Glutamatergic neuron (in vitro differentiated cells): ENCODE measurements at regions not wholly inside any gene's neighbourhood (a gene's known extent, or its start where the extent isn't known, plus 50 kb on each side); places are given as distances from the start of the nearest gene placed in this dataset.

Experiments used
- DNase-seq: peaks from one replicate; pipeline ENCODE4 v3.0.0; 2022
- H3K27ac Mint-ChIP-seq: one replicate; pipeline ENCODE4 v1.8.0; 2020; ENCODE audit warnings: mild to moderate bottlenecking, mixed read lengths, inconsistent platforms; ENCODE audit not compliant: unreplicated experiment
- H3K27me3 Mint-ChIP-seq: one replicate; pipeline ENCODE4 v1.8.0; 2020; ENCODE audit warnings: mild to moderate bottlenecking, moderate library complexity, mixed read lengths, inconsistent platforms; ENCODE audit not compliant: unreplicated experiment
- H3K36me3 Mint-ChIP-seq: one replicate; pipeline ENCODE4 v1.8.0; 2020; ENCODE audit warnings: mild to moderate bottlenecking, mixed read lengths, inconsistent platforms; ENCODE audit not compliant: unreplicated experiment
- H3K4me1 Mint-ChIP-seq: one replicate; pipeline ENCODE4 v1.8.0; 2020; ENCODE audit warnings: mild to moderate bottlenecking, low read depth, mixed read lengths, inconsistent platforms; ENCODE audit not compliant: unreplicated experiment
- H3K4me3 Mint-ChIP-seq: one replicate; pipeline ENCODE4 v1.8.0; 2020; ENCODE audit warnings: mild to moderate bottlenecking, mixed read lengths, inconsistent platforms; ENCODE audit not compliant: unreplicated experiment
- H3K9me3 Mint-ChIP-seq: one replicate; pipeline ENCODE4 v1.8.0; 2020; ENCODE audit warnings: mild to moderate bottlenecking, moderate library complexity, mixed read lengths, inconsistent platforms; ENCODE audit not compliant: unreplicated experiment
- CTCF ChIP-seq: fragments of 200-600 bp; sonication (generic); IDR thresholded peaks from one replicate; pipeline ENCODE4 v1.5.0; 2021; ENCODE audit not compliant: partially characterized antibody, unreplicated experiment

- H3K4me3 Mint-ChIP-seq: no peak overlapping the region
- H3K27me3 Mint-ChIP-seq: no peaks in the 10 kb centered on the region
- no peaks in the 10 kb centered on the region for H3K36me3 Mint-ChIP-seq
- no peaks in the 10 kb centered on the region for H3K4me1 Mint-ChIP-seq
- H3K27ac Mint-ChIP-seq: no peak overlapping the region
- no peak for TF ChIP-seq CTCF
- DNase-seq: no peak
- H3K9me3 Mint-ChIP-seq: no peaks in the 10 kb centered on the region
These were observed 131.9 kb downstream of the IRS1 start for GRCh38 chr2:226667736-226668135.

GRCh38 chr2:226665306-226665831, 134.3 kb downstream of the IRS1 start:
- Mint-ChIP-seq H3K4me3 (no peak overlapping the region), H3K36me3 (no peaks in the 10 kb centered on the region), H3K27ac (no peak overlapping the region), H3K27me3 (no peaks in the 10 kb centered on the region), H3K4me1 (no peaks in the 10 kb centered on the region), H3K9me3 (peaks cover 2% of the 10 kb centered on the region)
- DNase-seq: no peak
- TF ChIP-seq CTCF: no peak

- DNase-seq: no peak
- no peaks in the 10 kb centered on the region for H3K27me3 Mint-ChIP-seq
- no peaks in the 10 kb centered on the region for H3K4me1 Mint-ChIP-seq
- no peak for TF ChIP-seq CTCF
- no peaks in the 10 kb centered on the region for H3K36me3 Mint-ChIP-seq
- H3K27ac Mint-ChIP-seq: no peak overlapping the region
- no peak overlapping the region for H3K4me3 Mint-ChIP-seq
- peaks cover 2% of the 10 kb centered on the region for H3K9me3 Mint-ChIP-seq
These were observed 135.0 kb downstream of the IRS1 start for GRCh38 chr2:226664661-226665060.

- Mint-ChIP-seq H3K4me3 (no peak overlapping the region), H3K9me3 (peaks cover 2% of the 10 kb centered on the region), H3K27me3 (no peaks in the 10 kb centered on the region), H3K4me1 (no peaks in the 10 kb centered on the region), H3K27ac (no peak overlapping the region), H3K36me3 (no peaks in the 10 kb centered on the region)
- DNase-seq: no peak
- no peak for TF ChIP-seq CTCF
These were observed 135.5 kb downstream of the IRS1 start for GRCh38 chr2:226664140-226664539.

GRCh38 chr2:226661789-226662545, 137.7 kb downstream of the IRS1 start:
- H3K36me3 Mint-ChIP-seq: no peaks in the 10 kb centered on the region
- H3K4me3 Mint-ChIP-seq: no peak overlapping the region
- no peaks in the 10 kb centered on the region for H3K27me3 Mint-ChIP-seq
- H3K27ac Mint-ChIP-seq: no peak overlapping the region
- no peaks in the 10 kb centered on the region for H3K4me1 Mint-ChIP-seq
- no peak for DNase-seq
- peaks cover 2% of the 10 kb centered on the region for H3K9me3 Mint-ChIP-seq
- no peak for TF ChIP-seq CTCF
